Ascending aorta (tissue), 2 donors: ENCODE measurements at regions not wholly inside any gene's neighbourhood (a gene's known extent, or its start where the extent isn't known, plus 50 kb on each side); places are given as distances from the start of the nearest gene placed in this dataset.
"Not testable (repeated sequence)": the region's sequence is repeated elsewhere in the genome, so short reads cannot be mapped to it uniquely, and the experiment has no call there.

Source experiments
- DNase-seq, 2 donors: peaks; one replicate each; pipeline ENCODE4 v3.0.0-alpha.2; 2019; ENCODE audit warnings: low spot score in 2 of 2
- H3K27ac ChIP-seq, 2 donors: fragments of 200-600 bp; sonication (generic); one replicate each; pipeline ENCODE4 v1.5.1; 2016 to 2017; ENCODE audit warnings: mild to moderate bottlenecking in 1 of 2
- H3K27me3 ChIP-seq: fragments of 200-600 bp; sonication (generic); one replicate; pipeline ENCODE4 v1.5.1; 2017
- H3K36me3 ChIP-seq, 2 donors: fragments of 200-600 bp; sonication (generic); one replicate each; pipeline ENCODE4 v1.5.1; 2016
- H3K4me1 ChIP-seq, 2 donors: fragments of 200-600 bp; sonication (generic); one replicate each; pipeline ENCODE4 v1.5.1; 2016 to 2017; ENCODE audit warnings: mild to moderate bottlenecking in 1 of 2
- H3K4me3 ChIP-seq, 2 donors: fragments of 200-600 bp; sonication (generic); one replicate each; pipeline ENCODE4 v1.5.1; 2016 to 2017; ENCODE audit warnings: mild to moderate bottlenecking in 1 of 2
- H3K9me3 ChIP-seq, 2 donors: fragments of 200-600 bp; sonication (generic); one replicate each; pipeline ENCODE4 v1.5.1; 2016
- intact Hi-C: fragments of 100-400 bp; cut with DNase I; formaldehyde crosslinking; loops from one replicate; pipeline ENCODE4 v1.15.1; 2023

- intact Hi-C loops, H3K4me3 ChIP-seq, H3K9me3 ChIP-seq, H3K36me3 ChIP-seq, H3K27me3 ChIP-seq, H3K4me1 ChIP-seq, H3K27ac ChIP-seq: not testable (repeated sequence)
- DNase-seq: peak in 1 of 2 donors; percentile 45
These were observed 206.1 kb upstream of the ZNF469 start for GRCh38 chr16:88176591-88177180.

GRCh38 chr16:88178251-88178650, 204.5 kb upstream of the ZNF469 start:
- H3K9me3 ChIP-seq, H3K27ac ChIP-seq, intact Hi-C loops, H3K4me3 ChIP-seq, H3K4me1 ChIP-seq, H3K27me3 ChIP-seq, H3K36me3 ChIP-seq: not testable (repeated sequence)
- peak in 1 of 2 donors; percentile 38 for DNase-seq

GRCh38 chr16:88178896-88179295, 203.9 kb upstream of the ZNF469 start:
- H3K4me3 ChIP-seq, H3K4me1 ChIP-seq, H3K27me3 ChIP-seq, H3K36me3 ChIP-seq, H3K9me3 ChIP-seq, H3K27ac ChIP-seq, intact Hi-C loops: not testable (repeated sequence)
- DNase-seq: peak in 1 of 2 donors; percentile 51

GRCh38 chr16:88182967-88183881, 199.5 kb upstream of the ZNF469 start:
- H3K9me3 ChIP-seq, intact Hi-C loops, H3K36me3 ChIP-seq, H3K27me3 ChIP-seq, H3K4me3 ChIP-seq, H3K27ac ChIP-seq, H3K4me1 ChIP-seq: not testable (repeated sequence)
- peak in 1 of 2 donors; percentile 28 for DNase-seq

- H3K36me3 ChIP-seq, H3K4me3 ChIP-seq, H3K4me1 ChIP-seq, intact Hi-C loops, H3K27me3 ChIP-seq, H3K9me3 ChIP-seq, H3K27ac ChIP-seq: not testable (repeated sequence)
- DNase-seq: peak in 1 of 2 donors; percentile 54
These were observed 198.7 kb upstream of the ZNF469 start for GRCh38 chr16:88184053-88184452.

- H3K4me1 ChIP-seq, H3K36me3 ChIP-seq, H3K4me3 ChIP-seq, intact Hi-C loops, H3K27ac ChIP-seq, H3K9me3 ChIP-seq, H3K27me3 ChIP-seq: not testable (repeated sequence)
- peak in 1 of 2 donors; percentile 62 for DNase-seq
These were observed 198.0 kb upstream of the ZNF469 start for GRCh38 chr16:88184566-88185355.

GRCh38 chr16:88185406-88185805, 197.4 kb upstream of the ZNF469 start:
- H3K9me3 ChIP-seq, DNase-seq, H3K27me3 ChIP-seq, intact Hi-C loops, H3K4me3 ChIP-seq, H3K27ac ChIP-seq, H3K4me1 ChIP-seq, H3K36me3 ChIP-seq: not testable (repeated sequence)

DNA sequence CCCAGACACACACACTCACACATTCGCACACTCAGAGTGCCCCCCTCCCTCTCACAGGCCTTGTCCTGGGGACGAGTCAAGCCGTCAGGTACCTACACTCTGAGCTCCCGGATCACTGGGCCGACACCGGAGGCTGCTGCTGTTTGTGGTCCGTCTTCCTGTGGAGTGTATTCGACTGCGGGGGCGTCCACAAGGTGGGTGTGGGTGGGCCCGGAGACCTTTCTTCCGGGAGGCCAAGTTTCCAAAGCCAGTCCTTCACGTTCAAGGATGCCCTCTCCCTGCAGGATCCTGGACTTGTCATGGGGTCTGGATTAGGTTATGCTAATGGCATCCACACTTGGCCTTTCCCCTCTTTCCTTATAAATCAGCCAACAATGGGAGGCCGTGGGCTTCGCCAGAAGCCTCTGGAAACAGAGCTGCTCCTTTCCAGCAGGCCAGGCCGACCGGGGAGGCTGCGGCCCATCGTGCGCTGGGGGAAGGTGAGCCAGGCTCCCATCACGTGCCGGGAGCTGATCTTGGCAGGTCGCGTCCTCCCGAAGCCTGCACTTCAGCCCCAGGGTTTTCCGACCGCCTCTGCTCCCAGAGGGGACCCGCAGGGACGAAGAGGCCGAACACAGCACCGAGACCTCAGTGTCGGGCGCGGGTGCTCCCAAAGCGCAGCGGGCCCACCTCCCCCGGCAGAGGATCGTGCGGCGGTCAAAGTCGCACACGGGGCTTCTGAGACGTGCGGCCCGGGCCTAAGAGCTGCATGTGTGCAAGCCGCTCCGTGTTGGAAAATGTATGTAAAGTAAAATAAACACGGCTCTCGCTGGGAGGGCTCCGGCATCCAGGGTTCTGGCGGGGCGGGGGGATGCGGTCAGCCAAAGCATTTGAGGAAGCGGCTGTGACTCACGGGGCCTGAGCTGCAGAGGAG, 196.5 kb upstream of the ZNF469 start:
- H3K4me3 ChIP-seq: peak overlapping the region in 1 of 2 donors; percentile 45
- DNase-seq, intact Hi-C loops, H3K4me1 ChIP-seq, H3K27ac ChIP-seq, H3K36me3 ChIP-seq, H3K27me3 ChIP-seq, H3K9me3 ChIP-seq: not testable (repeated sequence)

- intact Hi-C loops, H3K9me3 ChIP-seq, H3K27ac ChIP-seq, DNase-seq, H3K27me3 ChIP-seq, H3K4me1 ChIP-seq, H3K36me3 ChIP-seq: not testable (repeated sequence)
- peak overlapping the region in 1 of 2 donors; percentile 45 for H3K4me3 ChIP-seq
These were observed 195.6 kb upstream of the ZNF469 start for GRCh38 chr16:88186889-88187870.

DNA sequence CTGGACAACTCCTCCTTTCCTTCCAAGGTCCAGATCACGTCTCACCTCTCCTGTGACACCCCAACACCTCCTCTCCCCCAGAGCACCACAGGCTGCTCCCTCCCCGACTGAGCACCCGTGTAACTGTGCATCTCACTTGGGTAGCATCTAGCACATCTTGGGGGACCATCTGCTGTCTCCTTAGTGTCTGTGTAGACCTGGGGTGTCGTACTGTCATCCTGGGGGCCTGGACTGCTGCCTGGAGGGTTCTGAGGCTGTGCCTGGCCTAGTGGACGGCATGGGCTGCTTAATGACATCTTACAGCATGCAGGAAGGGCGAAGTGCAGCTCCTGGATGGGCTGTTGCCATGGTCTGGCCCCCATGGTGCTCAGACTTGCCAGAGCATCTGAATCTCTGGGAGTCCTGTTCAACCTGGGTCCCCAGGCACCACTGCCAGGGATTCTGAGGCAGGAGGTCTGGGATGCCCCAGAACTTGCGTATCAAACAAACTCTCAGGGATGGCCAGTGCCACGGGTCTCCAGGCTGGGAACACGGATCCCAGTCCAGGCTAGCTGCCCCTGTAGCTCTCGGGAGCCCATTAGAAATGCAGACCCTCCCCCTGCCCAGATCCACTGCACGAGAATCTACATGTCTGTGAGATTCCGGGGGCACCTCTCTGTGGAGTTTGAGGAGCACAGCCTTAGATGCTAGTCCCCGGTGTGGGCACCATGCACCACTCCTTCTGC, 194.4 kb upstream of the ZNF469 start:
- H3K9me3 ChIP-seq, H3K27ac ChIP-seq, DNase-seq, H3K36me3 ChIP-seq, intact Hi-C loops, H3K4me1 ChIP-seq, H3K4me3 ChIP-seq, H3K27me3 ChIP-seq: not testable (repeated sequence)

DNA sequence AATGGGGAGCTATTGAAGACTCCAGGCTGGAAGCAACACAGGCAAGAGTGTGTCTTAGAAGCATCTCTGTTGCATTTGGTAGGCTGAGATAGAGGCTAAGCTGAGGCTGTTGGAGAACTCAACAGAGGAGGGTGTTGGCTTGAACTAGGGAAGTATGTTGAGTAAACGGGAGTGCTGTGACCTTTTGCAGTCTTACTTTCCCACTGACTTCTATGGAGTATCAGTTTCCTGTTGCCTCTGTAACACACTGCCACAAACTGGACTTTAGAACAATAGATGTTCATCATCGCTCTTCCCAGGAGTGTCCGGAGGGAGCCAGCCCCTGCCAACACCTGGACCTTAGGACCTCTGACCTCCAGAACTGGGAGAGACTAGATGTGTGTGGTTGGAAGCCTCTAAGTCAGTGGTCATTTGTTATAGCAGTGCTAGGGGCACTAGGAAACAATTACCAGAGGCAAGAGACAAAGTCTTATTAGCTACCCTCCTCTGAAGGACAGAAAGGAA, 192.1 kb upstream of the ZNF469 start:
- not testable (repeated sequence) for H3K4me1 ChIP-seq, H3K27me3 ChIP-seq, H3K27ac ChIP-seq, H3K36me3 ChIP-seq, H3K4me3 ChIP-seq, DNase-seq, H3K9me3 ChIP-seq
- intact Hi-C loops: loop anchor here (10.0 kb wide), 1 partner anchor 114 kb away; no protein-coding TSS in a partner anchor

DNA sequence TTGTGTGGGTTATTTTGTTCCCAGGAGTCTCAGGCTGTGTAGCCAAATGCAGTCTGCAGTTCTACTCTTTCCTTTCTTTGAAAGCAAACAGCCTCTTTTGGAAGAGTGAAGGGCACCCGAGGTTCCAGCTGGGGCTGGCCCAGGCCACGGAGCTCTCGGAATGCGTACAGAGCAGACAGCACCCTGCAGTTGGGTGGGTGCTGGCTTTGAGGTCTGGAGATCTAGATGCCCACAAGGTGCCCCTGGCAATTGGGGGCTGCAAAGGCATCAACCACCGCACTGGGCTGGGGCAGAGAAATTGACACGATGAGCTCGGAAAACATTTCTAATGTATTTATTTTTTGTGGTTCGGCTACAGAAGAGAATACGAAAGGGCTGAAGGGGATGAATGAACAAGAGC, 191.6 kb upstream of the ZNF469 start:
- H3K4me3 ChIP-seq, H3K27me3 ChIP-seq, H3K4me1 ChIP-seq, H3K9me3 ChIP-seq, H3K36me3 ChIP-seq, DNase-seq, H3K27ac ChIP-seq: not testable (repeated sequence)
- intact Hi-C loops: loop anchor here (10.0 kb wide), 1 partner anchor 114 kb away; no protein-coding TSS in a partner anchor
